DLD1 (cell line): ENCODE measurements at regions not wholly inside any gene's neighbourhood (a gene's known extent, or its start where the extent isn't known, plus 50 kb on each side); places are given as distances from the start of the nearest gene placed in this dataset.
"Not testable (repeated sequence)": the region's sequence is repeated elsewhere in the genome, so short reads cannot be mapped to it uniquely, and the experiment has no call there.

ENCODE experiments used
- in situ Hi-C: cut with HindIII; loops from 2 replicates; pipeline ENCODE4 v1.10.0; 2017; ENCODE audit warnings: low sequenced_read_pairs

DNA sequence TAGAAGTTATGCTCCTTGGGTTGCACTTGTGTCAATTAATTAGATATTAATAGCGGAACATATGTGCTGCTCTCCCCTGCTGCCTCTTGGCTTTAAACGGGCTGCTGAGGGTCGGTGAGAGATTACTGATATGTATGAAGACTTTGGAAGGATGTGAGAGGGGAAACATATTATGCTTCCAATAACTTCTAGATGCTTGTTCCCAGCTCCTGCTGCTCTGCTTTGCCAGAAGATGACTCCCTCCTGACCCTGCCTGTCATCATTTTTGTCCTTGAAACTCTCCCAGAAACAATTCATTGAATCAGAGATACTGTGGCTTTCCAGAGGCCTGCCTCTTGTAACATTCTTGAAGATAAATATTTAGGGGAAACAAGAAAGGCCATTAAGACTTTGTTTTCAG, 300.1 kb upstream of the STXBP6 start:
- in situ Hi-C loops: no loop called here

DNA sequence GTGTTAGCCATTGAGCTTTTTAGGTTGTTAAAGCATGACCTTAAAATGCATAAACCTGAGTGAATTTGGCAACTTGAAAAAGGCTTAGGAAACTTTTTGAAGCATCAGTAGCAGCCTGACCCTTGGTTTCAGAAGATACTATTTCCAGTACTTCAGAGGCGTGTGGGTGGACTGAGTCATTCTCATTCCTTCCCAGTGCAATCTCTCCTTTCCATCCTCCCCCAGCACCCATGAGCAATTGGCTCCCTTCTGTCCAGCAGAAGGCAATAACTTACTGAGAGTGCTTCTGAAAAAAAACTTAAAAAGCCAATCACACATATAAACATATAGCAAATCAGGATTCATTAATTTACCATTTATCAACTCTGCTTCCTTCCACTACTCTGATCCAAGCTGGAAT, 299.3 kb upstream of the STXBP6 start:
- in situ Hi-C loops: no loop called here

DNA sequence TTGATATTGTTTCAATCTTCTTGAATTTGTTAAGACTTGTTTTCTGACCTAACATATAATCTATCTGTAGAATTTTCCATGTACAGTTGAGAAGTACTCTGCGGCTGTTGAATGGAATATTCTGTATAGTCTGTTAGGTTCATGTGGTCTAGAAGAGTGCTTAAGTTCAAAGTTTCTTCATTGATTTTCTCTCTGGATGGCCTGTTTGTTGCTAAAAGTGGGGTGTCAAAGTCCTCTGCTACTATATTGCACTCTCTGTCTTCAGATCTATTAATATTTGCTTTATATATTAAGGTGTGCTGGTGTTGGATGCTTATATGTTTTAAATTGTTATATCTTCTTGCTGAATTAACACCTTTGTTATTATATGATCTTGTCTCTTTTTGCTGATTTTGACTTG, 290.9 kb upstream of the STXBP6 start:
- in situ Hi-C loops: no loop called here

DNA sequence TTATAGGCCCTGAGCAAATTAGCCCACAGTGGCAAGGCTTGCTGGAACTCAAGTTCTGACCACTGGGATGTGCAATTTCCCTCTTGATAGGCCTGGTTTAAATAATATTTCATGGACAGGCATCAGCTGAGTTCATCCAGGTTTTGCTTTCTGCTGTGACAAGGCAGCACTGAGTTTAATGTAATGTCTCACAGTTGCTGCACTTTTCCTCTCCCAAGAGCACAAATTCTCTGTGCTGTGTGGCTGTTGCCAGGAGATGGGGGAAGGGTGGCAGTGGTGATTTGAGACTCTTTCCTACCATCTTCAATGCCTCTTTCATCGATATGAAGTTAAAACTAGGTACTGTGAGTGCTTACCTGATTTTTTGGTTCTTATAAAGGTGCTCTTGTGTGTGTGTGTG, 272.8 kb upstream of the STXBP6 start:
- in situ Hi-C loops: no loop called here

DNA sequence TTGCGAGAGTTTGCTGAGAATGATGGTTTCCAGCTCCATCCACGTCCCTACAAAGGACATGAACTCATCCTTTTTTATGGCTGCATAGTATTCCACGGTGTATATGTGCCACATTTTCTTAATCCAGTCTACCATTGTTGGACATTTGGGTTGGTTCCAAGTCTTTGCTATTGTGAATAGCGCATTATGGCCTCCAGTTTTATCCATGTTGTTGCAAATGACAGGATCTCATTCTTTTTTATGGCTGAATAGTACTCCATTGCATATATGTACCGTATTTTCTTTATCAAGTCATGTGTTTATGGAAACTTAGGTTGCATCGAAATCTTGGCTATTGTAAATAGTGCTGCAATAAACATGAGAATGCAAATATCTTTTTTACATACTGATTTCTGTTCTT, 266.1 kb upstream of the STXBP6 start:
- in situ Hi-C loops: not testable (repeated sequence)

DNA sequence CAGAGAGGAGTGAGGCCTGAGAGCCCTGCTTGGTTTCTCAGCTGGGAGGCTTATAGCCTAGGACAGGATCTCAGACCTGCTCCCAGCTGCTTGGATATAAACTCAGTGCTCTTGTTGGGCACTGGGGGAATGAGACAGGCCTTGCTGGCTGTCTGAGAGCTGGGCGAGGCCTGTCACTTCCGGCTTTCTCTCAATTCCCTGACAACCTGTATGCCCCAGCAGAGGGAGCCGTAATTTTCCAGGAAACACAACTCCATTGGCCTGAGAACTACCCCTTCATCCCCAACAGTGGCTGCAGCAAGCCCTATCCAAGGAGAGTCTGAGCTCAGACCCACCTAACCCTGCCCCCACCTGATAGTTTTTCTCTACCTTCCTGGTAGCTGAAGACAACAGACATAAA, 258.3 kb upstream of the STXBP6 start:
- in situ Hi-C loops: no loop called here

DNA sequence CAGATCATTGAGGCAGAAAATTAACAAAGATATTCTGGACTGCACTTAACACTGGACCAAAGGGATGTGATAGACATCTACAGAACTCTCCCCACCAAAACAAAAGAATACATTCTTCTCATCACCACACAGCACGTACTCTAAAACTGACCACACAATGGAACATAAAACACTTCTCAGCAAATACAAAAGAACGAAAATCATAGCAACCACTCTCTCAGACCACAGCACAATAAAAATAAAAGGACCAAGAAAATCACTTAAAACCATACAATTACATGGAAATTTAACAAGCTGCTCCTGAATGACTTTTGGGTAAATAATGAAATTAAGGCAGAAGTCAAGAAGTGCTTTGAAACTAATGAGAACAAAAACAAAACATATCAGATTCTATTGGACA, 254.0 kb upstream of the STXBP6 start:
- in situ Hi-C loops: no loop called here

DNA sequence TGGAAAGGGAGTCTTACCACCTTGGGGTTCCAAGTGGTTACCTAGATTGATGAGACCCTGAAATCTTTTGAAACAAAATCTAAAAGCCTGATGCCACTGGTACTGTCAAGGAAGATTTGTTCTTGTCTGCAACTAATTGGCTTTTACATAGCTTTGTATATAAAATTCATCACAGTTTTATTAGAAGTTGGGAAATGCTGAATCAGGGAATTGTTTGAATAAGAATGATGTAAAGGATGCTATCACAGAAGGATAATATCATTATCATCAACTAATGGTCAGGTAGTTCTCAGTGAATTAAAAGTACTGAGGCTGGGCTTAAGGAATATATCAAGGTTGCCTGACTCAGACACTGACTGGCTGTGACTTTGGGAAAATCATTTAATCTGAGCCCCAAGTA, 248.3 kb upstream of the STXBP6 start:
- in situ Hi-C loops: no loop called here

DNA sequence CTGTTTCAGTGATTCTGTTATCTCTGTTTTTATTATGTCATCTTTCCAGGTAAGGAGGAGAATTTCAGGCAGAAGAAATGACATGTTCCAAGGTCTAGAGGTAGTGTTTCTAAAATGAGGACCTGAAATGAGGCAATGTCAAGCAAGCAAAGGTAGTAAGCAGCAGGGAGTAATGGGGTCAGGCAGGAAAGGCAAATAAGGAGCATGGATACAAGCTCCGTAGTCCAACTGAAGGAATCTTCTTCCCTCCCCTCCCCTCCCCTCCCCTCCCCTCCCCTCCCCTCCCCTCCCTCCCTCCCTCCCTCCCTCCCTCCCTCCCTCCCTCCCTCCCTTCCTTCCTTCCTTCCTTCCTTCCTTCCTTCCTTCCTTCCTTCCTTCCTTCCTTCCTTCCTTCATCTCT, 240.2 kb upstream of the STXBP6 start:
- in situ Hi-C loops: not testable (repeated sequence)

DNA sequence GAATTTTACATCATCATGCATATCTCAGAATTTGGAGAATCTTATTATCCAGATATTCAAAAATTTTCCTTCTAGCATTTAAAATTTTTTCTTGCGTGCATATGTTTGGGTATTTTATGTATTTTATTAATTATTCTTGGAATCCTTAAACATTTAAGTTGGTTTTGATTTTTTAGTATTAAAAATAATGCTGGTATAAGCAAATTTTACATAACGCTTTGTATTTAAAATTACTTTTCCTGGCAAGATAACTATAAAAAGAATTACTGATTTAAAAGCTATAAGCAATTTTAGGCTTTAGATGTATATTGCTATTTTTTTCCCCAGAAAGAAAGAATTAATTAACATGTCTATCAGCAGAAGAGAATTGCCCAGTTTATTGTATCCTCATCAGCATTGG, 224.6 kb upstream of the STXBP6 start:
- in situ Hi-C loops: no loop called here

DNA sequence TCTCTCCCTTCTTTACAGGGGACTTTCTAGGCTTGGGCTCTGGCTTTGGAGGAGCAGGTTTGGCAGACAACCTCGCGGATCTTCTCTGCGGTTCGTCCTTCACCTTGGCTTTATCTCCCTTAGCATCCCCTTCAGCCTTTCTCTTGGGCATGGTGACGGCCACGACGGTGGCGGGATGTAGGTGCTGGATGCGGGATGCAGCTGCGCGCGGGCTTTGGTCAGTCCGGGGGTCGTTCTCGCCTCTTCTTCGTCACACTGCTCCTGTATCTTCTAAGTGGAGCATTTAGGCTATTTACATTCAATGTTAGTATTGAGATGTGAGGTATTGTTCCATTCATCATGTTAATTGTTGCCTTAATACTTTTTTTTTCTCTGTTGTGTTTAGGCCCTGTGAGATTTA, 217.2 kb upstream of the STXBP6 start:
- in situ Hi-C loops: no loop called here

DNA sequence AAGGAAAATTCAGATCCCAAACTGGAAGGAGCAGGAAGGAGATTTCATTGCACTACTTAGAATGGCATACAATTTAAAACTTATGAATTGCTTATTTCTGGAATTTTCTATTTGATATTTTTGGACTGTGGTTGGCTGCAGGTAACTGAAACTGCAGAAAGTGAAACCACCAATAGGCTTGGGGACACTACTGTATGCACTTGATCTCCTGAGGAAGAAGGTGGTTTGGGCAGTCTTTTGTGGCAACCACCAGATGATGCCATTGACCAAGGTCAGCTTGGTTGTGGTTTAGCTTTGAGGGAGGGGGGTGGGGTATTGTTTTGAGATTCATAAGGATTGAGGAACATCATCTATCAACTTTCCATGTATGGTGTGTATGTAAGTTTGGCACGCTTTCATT, 209.5 kb upstream of the STXBP6 start:
- in situ Hi-C loops: no loop called here

DNA sequence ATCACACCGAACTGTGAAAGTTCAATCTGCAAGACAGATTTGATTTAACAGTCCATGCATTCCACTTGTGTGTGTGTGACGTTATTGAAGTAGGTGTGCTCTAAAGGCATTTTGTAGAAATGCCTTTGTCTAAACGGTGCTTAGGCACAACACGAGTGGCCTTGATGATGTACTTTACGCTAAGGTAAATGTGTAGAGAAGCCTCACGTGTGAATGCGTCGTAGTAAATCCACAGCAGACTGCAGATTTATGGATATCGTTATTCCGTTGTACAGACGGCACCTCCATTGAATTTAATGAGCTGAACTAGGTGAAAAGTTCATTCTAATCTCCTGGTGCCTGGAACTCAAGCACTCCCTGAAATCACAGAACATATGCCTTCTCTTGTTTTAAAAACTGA, 202.8 kb upstream of the STXBP6 start:
- in situ Hi-C loops: no loop called here

DNA sequence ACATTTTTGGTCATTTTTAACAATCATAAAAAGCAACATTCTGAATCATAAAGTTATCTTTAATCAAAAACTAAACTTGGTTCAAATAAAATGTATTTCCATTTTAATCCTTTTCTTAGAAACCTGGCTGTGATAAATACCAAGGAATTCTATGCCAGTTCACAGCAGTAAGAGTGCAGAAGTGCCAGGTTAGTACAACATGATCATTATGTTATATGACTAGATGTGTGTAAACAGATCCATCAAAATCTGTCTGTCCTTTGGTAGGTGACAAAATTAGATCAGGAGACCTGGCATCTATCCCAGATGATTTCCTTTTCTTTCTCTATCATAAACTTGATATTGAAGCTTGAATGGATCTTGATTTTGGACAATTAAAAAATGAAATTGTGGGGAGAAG, 200.6 kb upstream of the STXBP6 start:
- in situ Hi-C loops: no loop called here

DNA sequence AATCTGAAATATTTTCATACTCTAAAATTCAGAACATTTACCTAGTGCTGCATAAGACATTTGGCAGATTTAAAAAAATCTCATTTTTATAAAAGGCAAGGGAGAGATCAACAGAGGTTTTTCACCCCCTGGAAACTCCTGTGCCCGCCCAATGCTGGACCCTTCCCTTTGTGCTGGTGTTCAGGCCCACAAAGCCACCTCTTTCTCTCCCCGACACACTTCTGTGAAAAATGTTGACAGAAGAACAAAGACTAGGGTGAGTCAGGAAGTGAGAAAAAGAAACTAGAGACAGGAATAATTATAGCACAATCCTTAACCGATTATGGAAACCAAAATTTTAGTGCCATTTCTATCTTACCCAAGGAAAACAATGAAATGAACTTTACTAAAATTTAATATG, 197.7 kb upstream of the STXBP6 start:
- in situ Hi-C loops: no loop called here

DNA sequence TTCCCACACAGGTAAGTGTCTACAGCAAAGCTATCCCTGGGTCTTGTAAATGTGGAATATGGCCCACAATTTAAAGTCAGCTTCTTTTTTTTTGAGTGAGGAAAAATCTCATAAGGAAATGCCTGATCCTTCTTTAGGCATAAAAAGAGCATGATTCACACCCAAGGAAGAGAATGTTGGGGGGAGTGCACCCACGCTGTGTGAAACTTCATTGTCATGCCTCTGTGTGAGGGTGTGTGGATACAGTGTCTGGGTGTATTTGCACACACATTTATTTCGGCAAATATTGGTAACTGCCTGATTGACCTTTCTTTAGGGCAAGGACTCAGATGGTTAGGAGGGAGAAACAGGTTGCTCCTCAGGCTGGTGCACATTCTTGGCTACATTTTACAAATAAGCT, 196.8 kb upstream of the STXBP6 start:
- in situ Hi-C loops: no loop called here

DNA sequence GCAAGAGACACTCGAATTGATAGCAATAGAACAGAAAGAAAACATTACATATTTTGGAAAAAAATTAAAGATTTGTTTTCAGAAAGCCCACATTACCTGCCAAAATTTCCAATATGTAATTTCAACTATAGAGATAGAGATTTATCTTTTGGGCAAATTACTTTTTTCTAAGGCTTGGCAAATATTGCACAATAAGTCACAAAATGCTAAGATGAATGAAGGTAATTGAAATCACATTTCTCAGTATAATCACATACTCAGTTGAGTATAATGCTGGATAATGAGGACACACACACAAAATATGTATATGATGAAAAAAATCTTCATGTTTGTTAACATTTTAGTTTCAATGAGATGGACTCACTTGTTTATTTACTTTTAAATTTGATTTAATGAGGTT, 189.2 kb upstream of the STXBP6 start:
- in situ Hi-C loops: no loop called here

DNA sequence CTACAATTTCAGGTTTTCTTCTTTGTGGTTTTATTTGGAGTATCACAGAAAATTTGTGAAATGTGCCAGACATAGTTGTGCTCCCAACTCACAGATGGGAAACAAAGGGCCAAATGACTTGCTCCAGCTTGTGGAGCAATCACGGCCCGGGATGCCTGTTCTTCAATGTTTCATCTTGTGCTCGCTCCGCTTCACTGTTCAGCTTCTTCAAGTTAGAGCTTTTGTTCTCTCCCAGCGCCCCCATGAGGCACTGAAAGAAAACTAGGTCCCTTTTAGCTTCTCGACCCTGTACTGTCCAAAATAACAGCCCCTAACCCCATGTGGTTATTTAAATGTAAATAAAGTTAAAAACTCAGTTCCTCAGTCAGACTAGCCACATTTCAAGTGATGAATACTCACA, 187.9 kb upstream of the STXBP6 start:
- in situ Hi-C loops: no loop called here

DNA sequence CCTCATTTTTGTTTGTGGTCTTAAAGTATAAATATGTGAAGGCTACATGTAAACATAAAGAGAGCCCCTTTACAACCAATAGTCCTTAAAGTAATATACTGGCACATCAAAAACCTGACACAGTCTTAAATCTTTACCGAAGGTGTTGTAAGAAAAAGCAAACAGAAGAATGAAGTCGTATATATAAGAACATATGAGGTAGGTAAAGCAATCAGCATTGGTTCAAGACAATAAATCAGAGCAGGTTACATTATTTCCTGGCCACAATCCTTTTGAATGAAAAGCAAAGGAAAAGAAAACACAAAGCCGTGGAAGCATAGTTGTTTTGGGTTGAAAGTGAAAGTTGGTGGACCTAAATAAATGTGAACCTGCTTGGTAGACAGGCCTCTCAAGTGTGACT, 183.7 kb upstream of the STXBP6 start:
- in situ Hi-C loops: no loop called here

DNA sequence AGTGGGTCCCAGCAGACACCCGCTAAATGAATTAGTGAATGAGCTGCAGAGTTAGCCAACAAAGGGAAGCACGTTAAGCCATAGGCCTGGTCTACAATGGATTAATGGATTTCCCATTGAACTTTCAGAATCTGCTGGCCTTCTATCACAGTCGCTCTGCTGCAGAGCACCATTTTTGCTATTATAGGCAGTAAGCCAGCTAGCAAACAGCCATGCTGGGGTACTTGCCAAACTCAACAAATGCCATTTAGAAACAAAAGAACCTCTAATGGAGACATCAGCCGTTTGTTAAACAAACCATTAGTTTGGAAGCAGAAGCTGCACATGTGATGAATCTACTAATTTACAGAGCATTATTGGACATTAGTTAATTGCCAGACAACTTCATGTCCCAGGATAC, 181.1 kb upstream of the STXBP6 start:
- in situ Hi-C loops: no loop called here

DNA sequence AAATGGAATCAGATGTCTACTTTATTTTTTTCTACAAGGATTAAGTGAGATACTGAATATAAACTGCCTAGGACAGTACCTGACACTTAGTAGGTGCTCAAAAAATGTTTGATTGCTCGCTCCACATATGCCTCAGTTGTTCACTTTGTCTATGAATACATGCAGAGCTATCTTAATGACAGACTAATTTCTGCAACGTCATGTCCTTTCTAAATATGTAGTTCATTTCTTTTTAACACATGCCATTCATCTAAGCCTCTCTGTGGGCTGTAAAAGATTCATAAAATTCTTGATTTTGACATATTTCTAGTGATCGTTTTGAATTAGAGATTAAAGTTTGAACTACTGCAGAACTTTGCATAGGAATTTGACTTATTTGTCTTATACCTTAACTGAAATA, 176.3 kb upstream of the STXBP6 start:
- in situ Hi-C loops: no loop called here

DNA sequence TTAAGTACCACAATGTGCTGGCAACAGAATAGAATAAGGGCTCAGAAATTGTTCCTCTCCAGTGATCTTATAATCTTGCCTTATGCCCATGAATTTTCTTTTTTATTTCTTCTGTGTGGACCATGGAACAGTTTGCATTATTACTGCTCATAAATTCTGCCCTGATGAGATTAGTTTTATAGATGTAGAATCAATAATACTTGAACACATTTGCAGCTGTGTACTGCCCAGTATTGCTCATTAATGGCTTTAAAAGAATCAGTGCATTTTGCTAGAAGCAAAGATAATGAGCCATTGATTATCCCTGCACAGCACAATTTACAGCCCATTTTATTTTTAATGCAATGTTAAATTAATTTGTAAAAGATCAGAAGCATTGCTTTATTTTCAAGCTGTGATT, 172.3 kb upstream of the STXBP6 start:
- in situ Hi-C loops: no loop called here

DNA sequence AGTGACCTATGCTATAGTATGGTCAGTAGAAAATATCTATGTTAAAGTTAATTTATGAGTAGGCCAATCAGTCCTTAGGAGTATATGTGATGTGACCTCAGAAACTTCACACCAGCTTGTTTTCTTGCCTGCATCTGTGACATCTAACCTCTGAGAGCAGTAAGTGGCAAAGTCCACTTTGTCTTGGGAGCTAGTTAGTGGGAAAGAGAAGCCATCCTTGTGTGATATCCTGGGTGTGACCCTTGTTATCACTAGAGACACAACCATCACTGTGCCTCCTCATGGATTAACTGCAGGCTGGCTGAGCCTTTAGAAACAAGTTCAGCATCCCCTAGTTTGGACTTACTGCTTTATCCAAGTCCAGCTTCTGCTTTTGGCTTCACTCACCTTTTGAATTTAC, 170.6 kb upstream of the STXBP6 start:
- in situ Hi-C loops: no loop called here

DNA sequence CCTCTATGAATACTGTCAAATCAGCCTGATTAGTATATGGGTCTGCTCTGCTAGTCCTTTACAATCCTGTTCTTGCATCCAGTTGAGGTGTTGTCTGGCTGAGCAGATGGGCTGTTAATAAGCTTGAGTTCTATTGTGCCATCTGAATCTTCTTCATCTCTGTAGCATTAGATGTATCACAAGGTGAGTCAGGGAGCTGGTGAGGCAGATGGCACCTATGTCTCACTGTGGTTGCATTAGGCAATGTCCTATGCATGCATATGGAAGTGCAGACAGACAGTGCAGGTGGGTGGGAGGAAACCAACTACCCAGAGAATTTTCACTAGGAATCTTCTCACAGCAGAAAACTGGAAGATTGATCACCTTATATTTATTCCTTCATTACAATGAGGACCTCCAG, 165.7 kb upstream of the STXBP6 start:
- in situ Hi-C loops: no loop called here
